Nephron progenitor cell (in vitro differentiated cells): ENCODE measurements at regions not wholly inside any gene's neighbourhood (a gene's known extent, or its start where the extent isn't known, plus 50 kb on each side); places are given as distances from the start of the nearest gene placed in this dataset.
A peak's percentile ranks its signal among the peaks of the same experiment; 100 is the strongest.

Experiments used
- DNase-seq: peaks from one replicate; pipeline ENCODE4 v3.0.0; 2021
- H3K27ac Mint-ChIP-seq: 2 replicates; pipeline ENCODE4 v1.8.0; 2021; ENCODE audit warnings: mild to moderate bottlenecking, moderate library complexity, mixed read lengths
- H3K27me3 Mint-ChIP-seq: 2 replicates; pipeline ENCODE4 v1.8.0; 2021; ENCODE audit warnings: mild to moderate bottlenecking, low read depth, mixed read lengths; ENCODE audit not compliant: poor library complexity
- H3K36me3 Mint-ChIP-seq: 2 replicates; pipeline ENCODE4 v1.8.0; 2021; ENCODE audit warnings: low read depth, mixed read lengths
- H3K4me1 Mint-ChIP-seq: 2 replicates; pipeline ENCODE4 v1.8.0; 2021; ENCODE audit warnings: mixed read lengths
- H3K4me3 Mint-ChIP-seq: 2 replicates; pipeline ENCODE4 v1.8.0; 2021; ENCODE audit warnings: mild to moderate bottlenecking, moderate library complexity, mixed read lengths
- H3K9me3 Mint-ChIP-seq: 2 replicates; pipeline ENCODE4 v1.8.0; 2021; ENCODE audit warnings: mild to moderate bottlenecking, moderate library complexity, mixed read lengths
- TF ChIP-seq, protein P1 (sequence below): fragments of 200-600 bp; sonication (generic); IDR thresholded peaks from 2 replicates; pipeline ENCODE4 v1.5.0; 2021; ENCODE audit warnings: antibody characterized with exemption

DNA sequence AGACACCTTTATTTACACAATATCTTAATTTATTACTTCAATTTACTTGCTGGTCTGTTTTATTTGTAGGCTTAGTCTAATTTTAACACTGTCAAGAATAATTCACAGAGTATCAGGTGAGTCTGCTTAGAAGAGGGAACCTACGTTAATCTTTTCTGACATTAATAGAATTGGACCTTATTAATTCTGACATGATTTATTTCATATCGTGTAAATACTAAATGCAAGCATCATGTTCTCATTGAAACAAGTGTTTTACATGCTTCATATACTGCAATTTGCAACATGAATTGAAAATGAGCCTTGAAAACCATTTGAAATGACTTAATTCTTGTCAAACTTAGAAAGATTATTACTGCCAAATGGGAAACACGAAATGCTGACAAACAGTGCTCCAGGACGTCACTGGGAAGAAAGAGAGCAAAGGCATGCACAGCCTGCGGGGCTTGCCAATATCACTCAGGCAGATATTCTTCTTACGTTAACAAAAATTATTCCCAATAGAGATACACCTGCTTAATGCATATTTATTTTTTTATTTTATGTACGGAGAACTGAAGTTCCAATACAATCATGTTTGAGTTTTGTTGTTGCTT is 282.0 kb upstream of the AKR1E2 start:
- TF ChIP-seq, protein P1, sequence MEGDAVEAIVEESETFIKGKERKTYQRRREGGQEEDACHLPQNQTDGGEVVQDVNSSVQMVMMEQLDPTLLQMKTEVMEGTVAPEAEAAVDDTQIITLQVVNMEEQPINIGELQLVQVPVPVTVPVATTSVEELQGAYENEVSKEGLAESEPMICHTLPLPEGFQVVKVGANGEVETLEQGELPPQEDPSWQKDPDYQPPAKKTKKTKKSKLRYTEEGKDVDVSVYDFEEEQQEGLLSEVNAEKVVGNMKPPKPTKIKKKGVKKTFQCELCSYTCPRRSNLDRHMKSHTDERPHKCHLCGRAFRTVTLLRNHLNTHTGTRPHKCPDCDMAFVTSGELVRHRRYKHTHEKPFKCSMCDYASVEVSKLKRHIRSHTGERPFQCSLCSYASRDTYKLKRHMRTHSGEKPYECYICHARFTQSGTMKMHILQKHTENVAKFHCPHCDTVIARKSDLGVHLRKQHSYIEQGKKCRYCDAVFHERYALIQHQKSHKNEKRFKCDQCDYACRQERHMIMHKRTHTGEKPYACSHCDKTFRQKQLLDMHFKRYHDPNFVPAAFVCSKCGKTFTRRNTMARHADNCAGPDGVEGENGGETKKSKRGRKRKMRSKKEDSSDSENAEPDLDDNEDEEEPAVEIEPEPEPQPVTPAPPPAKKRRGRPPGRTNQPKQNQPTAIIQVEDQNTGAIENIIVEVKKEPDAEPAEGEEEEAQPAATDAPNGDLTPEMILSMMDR, result no peak
- no peak overlapping the region for H3K27ac Mint-ChIP-seq

DNA sequence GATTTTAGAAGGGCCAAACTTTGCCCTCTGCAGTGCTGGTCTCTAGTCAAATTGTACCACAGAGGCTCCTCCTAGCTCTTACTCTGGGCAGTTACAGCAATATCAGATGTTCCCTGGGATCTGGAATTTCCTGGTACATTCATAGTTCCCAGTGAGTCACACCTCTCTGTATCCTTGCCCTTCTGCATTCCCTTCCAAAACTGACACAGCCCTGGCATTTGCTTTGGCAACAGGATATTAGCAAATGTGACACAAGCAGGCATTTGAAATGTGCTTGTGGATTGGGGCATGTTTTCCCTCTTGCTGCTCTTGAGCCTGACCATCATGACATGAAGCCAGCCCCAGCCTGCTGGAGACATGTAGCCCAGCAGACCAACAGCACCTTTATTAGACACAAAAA is 284.7 kb upstream of the AKR1E2 start:
- no peak overlapping the region for H3K27ac Mint-ChIP-seq
- H3K4me3 Mint-ChIP-seq, result no peak overlapping the region
- DNase-seq, result no peak

More for the DNA sequence above, 282.0 kb upstream of the AKR1E2 start:
- Mint-ChIP-seq H3K9me3 (peaks cover 26% of the 10 kb centered on the region), H3K27me3 (no peaks in the 10 kb centered on the region), H3K36me3 (no peaks in the 10 kb centered on the region), H3K4me1 (peaks cover 14% of the 10 kb centered on the region), H3K4me3 (no peak overlapping the region)
- no peak for DNase-seq

DNA sequence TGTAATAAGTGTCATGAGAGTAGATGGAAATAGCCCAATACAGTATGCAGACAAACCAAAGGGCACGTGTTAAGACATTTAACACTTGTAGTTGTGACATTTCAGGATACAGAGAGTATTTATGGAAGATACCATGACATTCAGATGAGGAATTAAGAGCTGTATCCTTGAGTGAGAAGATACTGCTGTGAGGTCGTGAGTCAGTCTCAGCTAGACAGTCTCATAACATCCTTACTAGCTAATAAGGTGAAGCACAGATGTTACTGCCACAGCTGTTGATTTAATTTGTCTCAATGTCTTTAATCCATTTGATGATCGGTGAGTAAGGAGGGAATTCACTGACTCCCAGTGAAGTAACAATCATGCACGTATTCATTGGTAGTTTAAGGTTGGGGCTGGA is 288.0 kb upstream of the AKR1E2 start:
- Mint-ChIP-seq H3K4me3 (no peak overlapping the region), H3K4me1 (no peaks in the 10 kb centered on the region), H3K9me3 (peaks cover 51% of the 10 kb centered on the region), H3K36me3 (no peaks in the 10 kb centered on the region), H3K27me3 (peaks cover 3% of the 10 kb centered on the region), H3K27ac (no peak overlapping the region)
- DNase-seq, result no peak
- TF ChIP-seq, protein P1, result no peak

More for the DNA sequence above, 284.7 kb upstream of the AKR1E2 start:
- H3K27me3 Mint-ChIP-seq, result no peaks in the 10 kb centered on the region
- TF ChIP-seq, protein P1, result no peak
- H3K9me3 Mint-ChIP-seq, result peaks cover 51% of the 10 kb centered on the region
- peaks cover 10% of the 10 kb centered on the region for H3K4me1 Mint-ChIP-seq
- H3K36me3 Mint-ChIP-seq, result no peaks in the 10 kb centered on the region

DNA sequence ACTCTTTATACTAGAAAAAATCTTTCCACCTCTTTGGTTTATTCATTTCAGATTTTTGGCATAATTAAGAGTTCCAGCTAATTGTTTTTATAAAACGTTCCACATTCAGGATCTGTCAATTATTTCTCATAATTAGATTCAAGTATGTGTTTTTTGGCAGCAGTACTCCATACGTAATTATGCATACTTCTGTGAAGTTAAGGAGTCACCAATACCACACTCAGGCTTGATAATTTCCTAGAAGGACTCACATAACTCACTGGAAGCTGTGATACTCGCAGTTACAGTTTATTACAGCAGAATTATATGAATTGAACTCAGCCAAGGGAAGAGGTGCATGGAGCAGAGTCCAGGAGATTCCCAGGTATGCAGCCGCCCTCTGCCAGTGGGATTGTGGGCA is 290.5 kb upstream of the AKR1E2 start:
- H3K27me3 Mint-ChIP-seq, result peaks cover 3% of the 10 kb centered on the region
- DNase-seq, result no peak

DNA sequence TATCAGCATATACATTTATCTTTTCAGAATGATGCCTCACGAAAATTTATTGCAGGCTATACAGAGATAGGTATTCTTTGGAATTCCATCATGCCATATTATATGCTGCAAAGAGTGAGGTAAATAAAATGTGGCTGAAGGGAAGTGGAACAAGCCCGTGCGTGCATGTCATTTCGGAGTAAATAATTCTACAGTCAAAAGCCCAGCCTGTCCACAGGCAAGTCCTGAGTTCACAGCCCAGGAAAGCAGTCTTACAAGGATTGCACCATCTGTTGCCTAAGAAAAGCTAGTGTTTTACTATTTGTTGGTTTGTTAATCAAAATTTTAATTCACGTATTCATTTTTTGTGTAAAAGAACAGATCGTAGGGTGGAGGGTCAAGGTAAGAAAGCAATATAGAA is 292.4 kb upstream of the AKR1E2 start:
- Mint-ChIP-seq H3K36me3 (no peaks in the 10 kb centered on the region), H3K27me3 (peaks cover 3% of the 10 kb centered on the region), H3K4me1 (no peaks in the 10 kb centered on the region), H3K9me3 (peaks cover 26% of the 10 kb centered on the region), H3K4me3 (no peak overlapping the region), H3K27ac (peak overlapping the region; percentile 16)
- TF ChIP-seq, protein P1, result no peak
- DNase-seq, result no peak

More for the DNA sequence above, 290.5 kb upstream of the AKR1E2 start:
- TF ChIP-seq, protein P1, result no peak
- Mint-ChIP-seq H3K4me3 (no peak overlapping the region), H3K36me3 (no peaks in the 10 kb centered on the region), H3K9me3 (peaks cover 36% of the 10 kb centered on the region), H3K27ac (no peak overlapping the region), H3K4me1 (no peaks in the 10 kb centered on the region)

DNA sequence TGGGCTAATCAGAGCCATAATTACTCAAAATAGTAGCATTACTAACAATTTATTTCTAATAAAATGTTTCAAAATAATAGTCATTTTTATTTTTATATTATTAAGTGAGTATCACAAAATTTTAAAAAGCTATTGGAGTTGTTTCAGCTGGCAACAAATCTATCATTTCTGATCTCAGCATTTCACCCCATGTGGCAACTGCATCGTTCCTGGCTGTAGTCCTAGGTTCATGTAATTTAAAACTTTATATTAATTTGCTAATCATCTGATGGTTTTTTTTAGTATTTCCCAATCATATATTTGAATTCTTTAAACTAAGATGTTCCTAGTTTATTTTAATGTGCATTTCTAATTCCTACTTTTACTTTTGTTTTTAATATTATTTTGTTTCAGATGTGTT is 293.0 kb upstream of the AKR1E2 start:
- Mint-ChIP-seq H3K9me3 (peaks cover 20% of the 10 kb centered on the region), H3K4me1 (no peaks in the 10 kb centered on the region), H3K4me3 (no peak overlapping the region), H3K27ac (no peak overlapping the region), H3K36me3 (no peaks in the 10 kb centered on the region), H3K27me3 (peaks cover 3% of the 10 kb centered on the region)
- TF ChIP-seq, protein P1, result no peak
- DNase-seq, result no peak
